Cardiac fibroblast (primary cell): ENCODE measurements at regions not wholly inside any gene's neighbourhood (a gene's known extent, or its start where the extent isn't known, plus 50 kb on each side); places are given as distances from the start of the nearest gene placed in this dataset.

ENCODE experiments used
- DNase-seq, 2 donors: peaks; one replicate each; pipeline versions ENCODE4 v3.0.0 to v3.0.0-alpha.2; 2010; ENCODE audit warnings: low read depth in 2 of 2
- H3K4me3 ChIP-seq, 2 donors: replicated peaks in 1 of 2; 1 replicate in 1 of 2; 2 replicates in 1 of 2; pipeline ENCODE4 v1.5.1; 2011; ENCODE audit warnings: low read depth in 2 of 2, low read length in 2 of 2, mild to moderate bottlenecking in 2 of 2, moderate library complexity in 1 of 2
- CTCF ChIP-seq: IDR thresholded peaks from one replicate; pipeline ENCODE4 v1.5.1; 2011; ENCODE audit warnings: low read depth, mild to moderate bottlenecking, low read length, inconsistent platforms

GRCh38 chr5:4518903-4519672, 621.0 kb upstream of the ADAMTS16 start:
- H3K4me3 ChIP-seq, result no peak overlapping the region
- no peak for TF ChIP-seq CTCF
- DNase-seq, result no peak

- H3K4me3 ChIP-seq, result no peak overlapping the region
- DNase-seq, result no peak
- no peak for TF ChIP-seq CTCF
Measured at GRCh38 chr5:4520559-4520958, 619.6 kb upstream of the ADAMTS16 start.

- DNase-seq, result no peak
- TF ChIP-seq CTCF, result no peak
Measured at GRCh38 chr5:4523038-4523437, 617.1 kb upstream of the ADAMTS16 start.

GRCh38 chr5:4531756-4532704, 608.1 kb upstream of the ADAMTS16 start:
- no peak for DNase-seq
- H3K4me3 ChIP-seq, result no peak overlapping the region
- no peak for TF ChIP-seq CTCF

More at GRCh38 chr5:4523038-4523437, 617.1 kb upstream of the ADAMTS16 start:
- no peak overlapping the region for H3K4me3 ChIP-seq

- no peak for TF ChIP-seq CTCF
- H3K4me3 ChIP-seq, result no peak overlapping the region
- no peak for DNase-seq
Measured at GRCh38 chr5:4532705-4533080, 607.4 kb upstream of the ADAMTS16 start.

GRCh38 chr5:4533457-4534105, 606.5 kb upstream of the ADAMTS16 start:
- no peak for DNase-seq
- no peak overlapping the region for H3K4me3 ChIP-seq
- TF ChIP-seq CTCF, result no peak
